Hepatocyte (in vitro differentiated cells): ENCODE measurements at regions not wholly inside any gene's neighbourhood (a gene's known extent, or its start where the extent isn't known, plus 50 kb on each side); places are given as distances from the start of the nearest gene placed in this dataset.

Experiments
- DNase-seq: peaks from one replicate; pipeline ENCODE4 v3.0.0-alpha.2; 2016; ENCODE audit warnings: low spot score
- H2AFZ ChIP-seq: fragments of 200-600 bp; sonication (generic); 2 replicates; pipeline ENCODE4 v1.6.0; 2016; ENCODE audit warnings: antibody characterized with exemption, mild to moderate bottlenecking
- H3K27ac ChIP-seq: fragments of 200-600 bp; sonication (generic); 2 replicates; pipeline ENCODE4 v1.5.1; 2016; ENCODE audit warnings: mild to moderate bottlenecking
- H3K27me3 ChIP-seq: fragments of 200-600 bp; sonication (generic); 2 replicates; pipeline ENCODE4 v1.6.1; 2016
- H3K36me3 ChIP-seq: fragments of 200-600 bp; sonication (generic); replicated peaks from 2 replicates; pipeline ENCODE4 v1.5.1; 2016; ENCODE audit warnings: low read depth; ENCODE audit not compliant: insufficient read depth
- H3K4me1 ChIP-seq: fragments of 200-600 bp; sonication (generic); 2 replicates; pipeline ENCODE4 v1.5.1; 2016; ENCODE audit warnings: mild to moderate bottlenecking, moderate library complexity; ENCODE audit not compliant: insufficient read depth
- H3K4me2 ChIP-seq: fragments of 200-600 bp; sonication (generic); 2 replicates; pipeline ENCODE4 v1.6.0; 2016
- H3K4me3 ChIP-seq: fragments of 200-600 bp; sonication (generic); 2 replicates; pipeline ENCODE4 v1.5.1; 2016; ENCODE audit warnings: mild to moderate bottlenecking
- H3K79me2 ChIP-seq: fragments of 200-600 bp; sonication (generic); 2 replicates; pipeline ENCODE4 v1.6.0; 2017; ENCODE audit warnings: mild to moderate bottlenecking
- H3K9me2 ChIP-seq: fragments of 200-600 bp; sonication (generic); replicated peaks from 2 replicates; pipeline ENCODE4 v1.6.0; 2017; ENCODE audit warnings: mild to moderate bottlenecking; ENCODE audit not compliant: insufficient read depth
- H3K9me3 ChIP-seq: fragments of 200-600 bp; sonication (generic); 2 replicates; pipeline ENCODE4 v1.5.1; 2016; ENCODE audit warnings: low read depth, mild to moderate bottlenecking
- H4K20me1 ChIP-seq: fragments of 200-600 bp; sonication (generic); 2 replicates; pipeline ENCODE4 v1.6.0; 2016; ENCODE audit warnings: mild to moderate bottlenecking; ENCODE audit not compliant: insufficient read depth, poor library complexity, severe bottlenecking
- CTCF ChIP-seq: fragments of 200-600 bp; sonication (generic); IDR thresholded peaks from 2 replicates; pipeline ENCODE4 v1.5.1; 2016; ENCODE audit warnings: antibody characterized with exemption, mild to moderate bottlenecking; ENCODE audit not compliant: poor library complexity
- EZH2 ChIP-seq: fragments of 200-600 bp; sonication (generic); IDR thresholded peaks from 2 replicates; pipeline ENCODE4 v1.6.1; 2016; ENCODE audit warnings: antibody characterized with exemption, mild to moderate bottlenecking, borderline replicate concordance
- EZH2phosphoT487 ChIP-seq: fragments of 200-600 bp; sonication (generic); IDR thresholded peaks from one replicate; pipeline ENCODE4 v1.6.1; 2018; ENCODE audit warnings: antibody characterized with exemption, mild to moderate bottlenecking, low read depth, moderate library complexity; ENCODE audit not compliant: unreplicated experiment, severe bottlenecking
- WGBS: methylation state at CpG from one replicate; pipeline ENCODE4 v1.1.6; 2016; ENCODE audit warnings: low lambda C conversion rate; ENCODE audit errors: missing lambda C conversion rate; 5-methylcytosine and 5-hydroxymethylcytosine counted together

GRCh38 chr4:126227428-126227827, 912.7 kb downstream of the FAT4 start:
- Histone ChIP-seq H3K9me2 (no peaks in the 10 kb centered on the region), H4K20me1 (no peaks in the 10 kb centered on the region), H3K9me3 (no peaks in the 10 kb centered on the region), H3K79me2 (no peaks in the 10 kb centered on the region), H2AFZ (no peak overlapping the region), H3K27me3 (no peaks in the 10 kb centered on the region), H3K4me2 (no peak overlapping the region), H3K4me1 (no peaks in the 10 kb centered on the region), H3K27ac (no peak overlapping the region), H3K36me3 (no peaks in the 10 kb centered on the region), H3K4me3 (no peak overlapping the region)
- no peak for TF ChIP-seq EZH2phosphoT487
- TF ChIP-seq EZH2 = no peak
- no peak for TF ChIP-seq CTCF
- no peak for DNase-seq
- 93% methylated on average over 4 of the region's 4 CpGs for WGBS

- Histone ChIP-seq H3K4me2 (no peak overlapping the region), H3K27ac (no peak overlapping the region), H3K36me3 (no peaks in the 10 kb centered on the region), H3K4me1 (no peaks in the 10 kb centered on the region), H2AFZ (no peak overlapping the region), H3K79me2 (no peaks in the 10 kb centered on the region), H4K20me1 (no peaks in the 10 kb centered on the region), H3K27me3 (no peaks in the 10 kb centered on the region), H3K9me2 (no peaks in the 10 kb centered on the region), H3K4me3 (no peak overlapping the region), H3K9me3 (peaks cover 1% of the 10 kb centered on the region)
- no peak for TF ChIP-seq CTCF
- TF ChIP-seq EZH2 = no peak
- no peak for TF ChIP-seq EZH2phosphoT487
- DNase-seq = no peak
- WGBS = 86% methylated on average over 1 of the region's 1 CpG
Observed at GRCh38 chr4:126230269-126230668, 915.5 kb downstream of the FAT4 start.

GRCh38 chr4:126233483-126233882, 918.7 kb downstream of the FAT4 start:
- no peaks in the 10 kb centered on the region for H3K79me2 ChIP-seq
- H4K20me1 ChIP-seq = no peaks in the 10 kb centered on the region
- peaks cover 4% of the 10 kb centered on the region for H3K9me3 ChIP-seq
- H2AFZ ChIP-seq = no peak overlapping the region
- no peak for DNase-seq
- no peak for TF ChIP-seq EZH2phosphoT487
- no peak for TF ChIP-seq CTCF
- no peak for TF ChIP-seq EZH2
- H3K4me2 ChIP-seq = no peak overlapping the region
- no peaks in the 10 kb centered on the region for H3K27me3 ChIP-seq
- H3K27ac ChIP-seq = no peak overlapping the region
- no peak overlapping the region for H3K4me3 ChIP-seq
- H3K36me3 ChIP-seq = no peaks in the 10 kb centered on the region
- no peaks in the 10 kb centered on the region for H3K4me1 ChIP-seq
- WGBS = 91% methylated on average over 2 of the region's 2 CpGs
- no peaks in the 10 kb centered on the region for H3K9me2 ChIP-seq

- Histone ChIP-seq H3K4me2 (no peak overlapping the region), H3K36me3 (no peaks in the 10 kb centered on the region), H3K27ac (no peak overlapping the region), H3K4me1 (no peaks in the 10 kb centered on the region), H3K9me3 (peaks cover 4% of the 10 kb centered on the region), H4K20me1 (no peaks in the 10 kb centered on the region), H3K27me3 (no peaks in the 10 kb centered on the region), H3K79me2 (no peaks in the 10 kb centered on the region), H3K9me2 (no peaks in the 10 kb centered on the region), H2AFZ (no peak overlapping the region), H3K4me3 (no peak overlapping the region)
- no peak for DNase-seq
- TF ChIP-seq CTCF (no peak), EZH2phosphoT487 (no peak), EZH2 (no peak)
Observed at GRCh38 chr4:126238013-126238412, 923.3 kb downstream of the FAT4 start.
